ENCODE measurements at regions not wholly inside any gene's neighbourhood (a gene's known extent, or its start where the extent isn't known, plus 50 kb on each side); places are given as distances from the start of the nearest gene placed in this dataset.

GRCh38 chr18:38930881-38931753 lies 1365.5 kb upstream of the CELF4 start:
- Histone ChIP-seq H3K27me3 (replicated peaks; ENCODE audit: insufficient read depth) (no peaks in the 10 kb centered on the region), H3K9me3 (no peaks in the 10 kb centered on the region), H3K27ac (no peak overlapping the region), H3K4me1 (ENCODE audit: control insufficient read depth in 1 of 2, low read depth in 2 of 2) (no peaks in the 10 kb centered on the region), H3K36me3 (no peaks in the 10 kb centered on the region), H3K4me3 (no peak overlapping the region)
- TF ChIP-seq, protein P1, sequence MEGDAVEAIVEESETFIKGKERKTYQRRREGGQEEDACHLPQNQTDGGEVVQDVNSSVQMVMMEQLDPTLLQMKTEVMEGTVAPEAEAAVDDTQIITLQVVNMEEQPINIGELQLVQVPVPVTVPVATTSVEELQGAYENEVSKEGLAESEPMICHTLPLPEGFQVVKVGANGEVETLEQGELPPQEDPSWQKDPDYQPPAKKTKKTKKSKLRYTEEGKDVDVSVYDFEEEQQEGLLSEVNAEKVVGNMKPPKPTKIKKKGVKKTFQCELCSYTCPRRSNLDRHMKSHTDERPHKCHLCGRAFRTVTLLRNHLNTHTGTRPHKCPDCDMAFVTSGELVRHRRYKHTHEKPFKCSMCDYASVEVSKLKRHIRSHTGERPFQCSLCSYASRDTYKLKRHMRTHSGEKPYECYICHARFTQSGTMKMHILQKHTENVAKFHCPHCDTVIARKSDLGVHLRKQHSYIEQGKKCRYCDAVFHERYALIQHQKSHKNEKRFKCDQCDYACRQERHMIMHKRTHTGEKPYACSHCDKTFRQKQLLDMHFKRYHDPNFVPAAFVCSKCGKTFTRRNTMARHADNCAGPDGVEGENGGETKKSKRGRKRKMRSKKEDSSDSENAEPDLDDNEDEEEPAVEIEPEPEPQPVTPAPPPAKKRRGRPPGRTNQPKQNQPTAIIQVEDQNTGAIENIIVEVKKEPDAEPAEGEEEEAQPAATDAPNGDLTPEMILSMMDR (IDR thresholded peaks at IDR 0.05): no peak
- DNase-seq (ENCODE audit: low spot score) (no peak), ATAC-seq (ENCODE audit: insufficient number of reproducible peaks, low FRiP score, low read depth) (no peak)

DNA sequence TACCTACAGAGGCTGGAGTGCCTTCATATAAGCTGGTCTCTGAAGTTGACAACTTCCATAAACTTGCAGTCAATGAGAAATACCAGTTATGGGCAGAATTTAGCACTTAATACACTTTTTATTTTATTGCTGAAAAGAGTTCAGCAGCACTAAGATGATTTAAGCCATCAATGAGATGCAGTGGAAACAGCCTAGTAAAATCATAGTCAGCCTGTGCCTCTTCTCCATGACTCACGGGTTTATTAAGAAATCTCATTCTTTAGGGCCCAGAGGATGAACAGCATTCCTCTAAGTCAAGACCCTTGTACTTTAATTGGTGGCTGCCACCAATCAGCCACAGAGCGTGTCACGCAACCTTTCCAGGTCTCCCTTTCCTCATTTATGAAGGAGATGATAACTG lies 1357.9 kb upstream of the CELF4 start:
- H3K4me3 ChIP-seq: no peak overlapping the region
- no peak for DNase-seq (ENCODE audit: low spot score)
- no peaks in the 10 kb centered on the region for H3K9me3 ChIP-seq
- H3K27ac ChIP-seq: no peak overlapping the region
- H3K27me3 ChIP-seq (replicated peaks; ENCODE audit: insufficient read depth): no peaks in the 10 kb centered on the region
- H3K4me1 ChIP-seq (ENCODE audit: control insufficient read depth in 1 of 2, low read depth in 2 of 2): no peaks in the 10 kb centered on the region
- TF ChIP-seq, protein P1 (IDR thresholded peaks at IDR 0.05): no peak
- no peaks in the 10 kb centered on the region for H3K36me3 ChIP-seq
- no peak for ATAC-seq (ENCODE audit: insufficient number of reproducible peaks, low FRiP score, low read depth)

- no peak for ATAC-seq (ENCODE audit: insufficient number of reproducible peaks, low FRiP score, low read depth)
Measured at GRCh38 chr18:38923126-38923525, 1357.5 kb upstream of the CELF4 start.

DNA sequence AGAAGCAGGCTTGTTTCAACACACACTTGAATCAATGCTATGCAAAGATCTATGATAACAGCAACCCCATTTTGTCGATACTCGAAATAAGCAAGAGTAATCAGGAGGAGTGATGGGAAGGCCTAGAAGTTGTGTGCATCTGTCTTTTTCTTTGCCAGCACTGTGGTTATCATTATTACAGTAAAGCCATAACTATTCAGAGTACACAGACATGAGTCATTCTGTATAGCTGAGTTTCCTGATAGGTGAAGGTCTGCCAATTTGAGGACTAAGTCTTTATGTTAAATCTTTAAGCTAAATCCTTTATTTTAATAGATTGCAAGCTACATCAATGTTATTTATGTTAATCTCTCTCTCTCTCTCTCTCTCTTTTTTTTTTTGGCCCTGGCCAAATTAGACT lies 1344.4 kb upstream of the CELF4 start:
- H3K27ac ChIP-seq: no peak overlapping the region
- DNase-seq (ENCODE audit: low spot score) (no peak), ATAC-seq (ENCODE audit: insufficient number of reproducible peaks, low FRiP score, low read depth) (no peak)
- H3K4me1 ChIP-seq (ENCODE audit: control insufficient read depth in 1 of 2, low read depth in 2 of 2): no peaks in the 10 kb centered on the region
- TF ChIP-seq, protein P1 (IDR thresholded peaks at IDR 0.05): no peak
- no peak overlapping the region for H3K4me3 ChIP-seq
- H3K9me3 ChIP-seq: no peaks in the 10 kb centered on the region
- H3K27me3 ChIP-seq (replicated peaks; ENCODE audit: insufficient read depth): no peaks in the 10 kb centered on the region
- H3K36me3 ChIP-seq: no peaks in the 10 kb centered on the region

More at GRCh38 chr18:38923126-38923525, 1357.5 kb upstream of the CELF4 start:
- H3K27me3 ChIP-seq (replicated peaks; ENCODE audit: insufficient read depth): no peaks in the 10 kb centered on the region
- no peaks in the 10 kb centered on the region for H3K36me3 ChIP-seq
- H3K4me1 ChIP-seq (ENCODE audit: control insufficient read depth in 1 of 2, low read depth in 2 of 2): no peaks in the 10 kb centered on the region
- no peak overlapping the region for H3K27ac ChIP-seq
- no peaks in the 10 kb centered on the region for H3K9me3 ChIP-seq
- DNase-seq (ENCODE audit: low spot score): no peak
- TF ChIP-seq, protein P1 (IDR thresholded peaks at IDR 0.05): no peak
- H3K4me3 ChIP-seq: no peak overlapping the region

GRCh38 chr18:38902796-38903195 lies 1337.2 kb upstream of the CELF4 start:
- Histone ChIP-seq H3K36me3 (no peaks in the 10 kb centered on the region), H3K4me3 (no peak overlapping the region), H3K27me3 (replicated peaks; ENCODE audit: insufficient read depth) (no peaks in the 10 kb centered on the region), H3K27ac (no peak overlapping the region), H3K9me3 (no peaks in the 10 kb centered on the region), H3K4me1 (ENCODE audit: control insufficient read depth in 1 of 2, low read depth in 2 of 2) (no peaks in the 10 kb centered on the region)
- TF ChIP-seq, protein P1 (IDR thresholded peaks at IDR 0.05): no peak
- no peak for DNase-seq (ENCODE audit: low spot score)
- ATAC-seq (ENCODE audit: insufficient number of reproducible peaks, low FRiP score, low read depth): no peak
